Neural progenitor cell (in vitro differentiated cells): ENCODE measurements at regions not wholly inside any gene's neighbourhood (a gene's known extent, or its start where the extent isn't known, plus 50 kb on each side); places are given as distances from the start of the nearest gene placed in this dataset.

Experiments
- DNase-seq: peaks from one replicate; pipeline ENCODE4 v3.0.0-alpha.2; 2016; ENCODE audit warnings: low spot score
- H2AFZ ChIP-seq: fragments of 200-600 bp; sonication (generic); replicated peaks from 2 replicates; pipeline ENCODE4 v1.6.1; 2016; ENCODE audit warnings: antibody characterized with exemption
- H3F3A ChIP-seq: fragments of 200-600 bp; sonication (generic); 2 replicates; pipeline ENCODE4 v1.6.1; 2016; ENCODE audit warnings: antibody characterized with exemption, low read depth
- H3K27ac ChIP-seq: fragments of 200-600 bp; sonication (generic); 2 replicates; pipeline ENCODE4 v1.5.1; 2016; ENCODE audit warnings: mild to moderate bottlenecking
- H3K27me3 ChIP-seq: fragments of 200-600 bp; sonication (generic); 2 replicates; pipeline ENCODE4 v1.6.1; 2016; ENCODE audit warnings: mild to moderate bottlenecking, moderate library complexity
- H3K36me3 ChIP-seq: fragments of 200-600 bp; sonication (generic); 2 replicates; pipeline ENCODE4 v1.5.1; 2016
- H3K4me1 ChIP-seq: fragments of 200-600 bp; sonication (generic); 2 replicates; pipeline ENCODE4 v1.6.1; 2016; ENCODE audit warnings: mixed run types
- H3K4me2 ChIP-seq: fragments of 200-600 bp; sonication (generic); 2 replicates; pipeline ENCODE4 v1.6.1; 2016
- H3K4me3 ChIP-seq: fragments of 200-600 bp; sonication (generic); 2 replicates; pipeline ENCODE4 v1.5.1; 2016
- H3K79me2 ChIP-seq: fragments of 200-600 bp; sonication (generic); 2 replicates; pipeline ENCODE4 v1.6.1; 2016; ENCODE audit warnings: low read depth
- H3K9ac ChIP-seq: fragments of 200-600 bp; sonication (generic); 2 replicates; pipeline ENCODE4 v1.6.1; 2016
- H3K9me3 ChIP-seq: fragments of 200-600 bp; sonication (generic); 2 replicates; pipeline ENCODE4 v1.5.1; 2016; ENCODE audit warnings: low read depth
- H4K20me1 ChIP-seq: fragments of 200-600 bp; sonication (generic); 2 replicates; pipeline ENCODE4 v1.6.1; 2016; ENCODE audit warnings: low read depth
- H3K27ac Mint-ChIP-seq: 3 replicates; pipeline ENCODE4 v1.8.0; 2021; ENCODE audit warnings: mixed read lengths
- H3K27me3 Mint-ChIP-seq: 2 replicates; pipeline ENCODE4 v1.8.0; 2022; ENCODE audit warnings: low read depth, mild to moderate bottlenecking, inconsistent platforms, moderate library complexity, mixed read lengths; ENCODE audit not compliant: insufficient read depth
- H3K36me3 Mint-ChIP-seq: 3 replicates; pipeline ENCODE4 v1.8.0; 2021; ENCODE audit warnings: mixed read lengths
- H3K4me1 Mint-ChIP-seq: 3 replicates; pipeline ENCODE4 v1.8.0; 2021; ENCODE audit warnings: mixed read lengths
- H3K4me3 Mint-ChIP-seq: 3 replicates; pipeline ENCODE4 v1.8.0; 2021; ENCODE audit warnings: mild to moderate bottlenecking, moderate library complexity, mixed read lengths
- H3K9me3 Mint-ChIP-seq: 3 replicates; pipeline ENCODE4 v1.8.0; 2020; ENCODE audit warnings: mixed read lengths
- CTCF ChIP-seq: fragments of 200-600 bp; sonication (generic); IDR thresholded peaks from 2 replicates; pipeline ENCODE4 v1.5.1; 2017; ENCODE audit warnings: antibody characterized with exemption, mild to moderate bottlenecking
- EZH2 ChIP-seq: fragments of 200-600 bp; sonication (generic); IDR thresholded peaks from 2 replicates; pipeline ENCODE4 v1.6.1; 2017; ENCODE audit warnings: antibody characterized with exemption, mild to moderate bottlenecking, moderate library complexity
- EZH2phosphoT487 ChIP-seq: fragments of 200-600 bp; sonication (generic); IDR thresholded peaks from 2 replicates; pipeline ENCODE4 v1.6.1; 2017; ENCODE audit warnings: antibody characterized with exemption

- H3K9me3 ChIP-seq: no peaks in the 10 kb centered on the region
Measured at GRCh38 chr2:198880421-198880820, 577.3 kb downstream of the SATB2 start.

GRCh38 chr2:198874472-198874858, 583.3 kb downstream of the SATB2 start:
- H3K9me3 ChIP-seq: no peaks in the 10 kb centered on the region
- H3K27me3 Mint-ChIP-seq: no peaks in the 10 kb centered on the region
- DNase-seq: no peak
- no peaks in the 10 kb centered on the region for H3K4me1 Mint-ChIP-seq
- no peak overlapping the region for H3K9ac ChIP-seq
- no peak overlapping the region for H3K4me3 Mint-ChIP-seq
- no peak overlapping the region for H3K27ac Mint-ChIP-seq
- H3K4me2 ChIP-seq: no peak overlapping the region
- H3K36me3 Mint-ChIP-seq: no peaks in the 10 kb centered on the region
- H3K79me2 ChIP-seq: no peaks in the 10 kb centered on the region
- H3F3A ChIP-seq: no peaks in the 10 kb centered on the region
- H3K4me1 ChIP-seq: no peaks in the 10 kb centered on the region
- no peak overlapping the region for H3K4me3 ChIP-seq
- no peak for TF ChIP-seq CTCF
- TF ChIP-seq EZH2: no peak
- no peak for TF ChIP-seq EZH2phosphoT487
- H3K27ac ChIP-seq: no peak overlapping the region
- no peaks in the 10 kb centered on the region for H3K36me3 ChIP-seq
- H3K9me3 Mint-ChIP-seq: no peaks in the 10 kb centered on the region
- no peaks in the 10 kb centered on the region for H4K20me1 ChIP-seq
- H3K27me3 ChIP-seq: no peaks in the 10 kb centered on the region
- no peak overlapping the region for H2AFZ ChIP-seq

More at GRCh38 chr2:198880421-198880820, 577.3 kb downstream of the SATB2 start:
- DNase-seq: no peak
- Histone ChIP-seq H3F3A (no peaks in the 10 kb centered on the region), H3K4me1 (no peaks in the 10 kb centered on the region), H3K4me3 (no peak overlapping the region), H3K27me3 (no peaks in the 10 kb centered on the region), H3K27ac (no peak overlapping the region), H3K4me2 (no peak overlapping the region), H2AFZ (no peak overlapping the region), H4K20me1 (no peaks in the 10 kb centered on the region), H3K36me3 (no peaks in the 10 kb centered on the region), H3K79me2 (no peaks in the 10 kb centered on the region), H3K9ac (no peak overlapping the region)
- H3K27ac Mint-ChIP-seq: no peak overlapping the region
- H3K36me3 Mint-ChIP-seq: no peaks in the 10 kb centered on the region
- H3K4me3 Mint-ChIP-seq: no peak overlapping the region
- no peak for TF ChIP-seq EZH2phosphoT487
- TF ChIP-seq CTCF: no peak
- no peak for TF ChIP-seq EZH2
- H3K4me1 Mint-ChIP-seq: no peaks in the 10 kb centered on the region
- H3K27me3 Mint-ChIP-seq: no peaks in the 10 kb centered on the region
- no peaks in the 10 kb centered on the region for H3K9me3 Mint-ChIP-seq

GRCh38 chr2:198873503-198874471, 584.0 kb downstream of the SATB2 start:
- Histone ChIP-seq H3K27ac (no peak overlapping the region), H3K79me2 (no peaks in the 10 kb centered on the region), H3K9ac (no peak overlapping the region), H3K9me3 (no peaks in the 10 kb centered on the region), H3K4me2 (no peak overlapping the region), H3K4me3 (no peak overlapping the region), H3K36me3 (no peaks in the 10 kb centered on the region), H3K27me3 (no peaks in the 10 kb centered on the region), H4K20me1 (no peaks in the 10 kb centered on the region), H3F3A (no peaks in the 10 kb centered on the region), H2AFZ (no peak overlapping the region), H3K4me1 (no peaks in the 10 kb centered on the region)
- H3K27ac Mint-ChIP-seq: no peak overlapping the region
- no peak for DNase-seq
- H3K27me3 Mint-ChIP-seq: no peaks in the 10 kb centered on the region
- no peaks in the 10 kb centered on the region for H3K36me3 Mint-ChIP-seq
- no peaks in the 10 kb centered on the region for H3K9me3 Mint-ChIP-seq
- TF ChIP-seq CTCF (no peak), EZH2 (no peak), EZH2phosphoT487 (no peak)
- no peaks in the 10 kb centered on the region for H3K4me1 Mint-ChIP-seq
- no peak overlapping the region for H3K4me3 Mint-ChIP-seq
